Gastrocnemius medialis (tissue), 4 donors: ENCODE measurements at regions not wholly inside any gene's neighbourhood (a gene's known extent, or its start where the extent isn't known, plus 50 kb on each side); places are given as distances from the start of the nearest gene placed in this dataset.

Experiments
- POLR2A ChIP-seq, 2 donors: fragments of 450-650 bp; IDR thresholded peaks; one replicate each; pipeline ENCODE4 v1.6.1; 2017; ENCODE audit warnings: antibody characterized with exemption in 2 of 2, mild to moderate bottlenecking in 2 of 2, moderate library complexity in 2 of 2
- TF ChIP-seq, protein P1 (sequence below), 5 experiments: fragments of 450-650 bp in 3 of 5; fragments of 200-600 bp in 2 of 5; sonication (generic) in 2 of 5; IDR thresholded peaks in 4 of 5; conservative IDR thresholded peaks in 1 of 5; 1 replicate in 4 of 5; 2 replicates in 1 of 5; pipeline ENCODE4 v1.5.1; 2016 to 2019; ENCODE audit warnings: antibody characterized with exemption in 5 of 5, mild to moderate bottlenecking in 3 of 5, moderate library complexity in 3 of 5

DNA sequence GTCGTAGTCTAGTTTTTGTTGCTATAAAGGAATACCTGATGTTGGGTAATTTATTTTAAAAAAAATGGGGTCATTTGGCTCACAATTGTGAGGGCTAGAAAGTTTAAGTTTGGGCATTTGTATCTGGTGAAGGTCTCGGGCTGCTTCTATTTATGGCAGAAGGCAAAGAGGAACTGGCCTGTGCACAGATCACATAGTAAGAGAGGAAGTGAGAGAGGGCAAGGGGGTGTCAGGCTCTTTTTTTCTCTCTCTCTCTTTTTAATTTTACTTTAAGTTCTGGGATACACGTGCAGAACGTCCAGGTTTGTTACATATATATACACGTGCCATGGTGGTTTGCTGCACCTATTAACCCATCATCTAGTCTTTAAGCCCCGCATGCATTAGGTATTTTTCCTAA lies 453.3 kb downstream of the DIRAS2 start:
- TF ChIP-seq, protein P1, sequence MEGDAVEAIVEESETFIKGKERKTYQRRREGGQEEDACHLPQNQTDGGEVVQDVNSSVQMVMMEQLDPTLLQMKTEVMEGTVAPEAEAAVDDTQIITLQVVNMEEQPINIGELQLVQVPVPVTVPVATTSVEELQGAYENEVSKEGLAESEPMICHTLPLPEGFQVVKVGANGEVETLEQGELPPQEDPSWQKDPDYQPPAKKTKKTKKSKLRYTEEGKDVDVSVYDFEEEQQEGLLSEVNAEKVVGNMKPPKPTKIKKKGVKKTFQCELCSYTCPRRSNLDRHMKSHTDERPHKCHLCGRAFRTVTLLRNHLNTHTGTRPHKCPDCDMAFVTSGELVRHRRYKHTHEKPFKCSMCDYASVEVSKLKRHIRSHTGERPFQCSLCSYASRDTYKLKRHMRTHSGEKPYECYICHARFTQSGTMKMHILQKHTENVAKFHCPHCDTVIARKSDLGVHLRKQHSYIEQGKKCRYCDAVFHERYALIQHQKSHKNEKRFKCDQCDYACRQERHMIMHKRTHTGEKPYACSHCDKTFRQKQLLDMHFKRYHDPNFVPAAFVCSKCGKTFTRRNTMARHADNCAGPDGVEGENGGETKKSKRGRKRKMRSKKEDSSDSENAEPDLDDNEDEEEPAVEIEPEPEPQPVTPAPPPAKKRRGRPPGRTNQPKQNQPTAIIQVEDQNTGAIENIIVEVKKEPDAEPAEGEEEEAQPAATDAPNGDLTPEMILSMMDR (IDR thresholded peaks at IDR 0.05 in 4 of 5, conservative IDR thresholded peaks at IDR 0.05 in 1 of 5) = no peak
- TF ChIP-seq POLR2A (IDR thresholded peaks at IDR 0.05) = no peak
